Mucosa of descending colon (tissue), 3 donors: ENCODE measurements at regions not wholly inside any gene's neighbourhood (a gene's known extent, or its start where the extent isn't known, plus 50 kb on each side); places are given as distances from the start of the nearest gene placed in this dataset.

Experiments used
- ATAC-seq: fragments of 200-7000 bp; cut with Tn5 transposase; one replicate; pipeline ENCODE4 v1.9.1; 2020; ENCODE audit warnings: mild to moderate bottlenecking, moderate library complexity
- DNase-seq, 3 donors: peaks; one replicate each; pipeline ENCODE4 v3.0.0-alpha.2; 2020
- H3K36me3 ChIP-seq: fragments of 200-600 bp; one replicate; pipeline ENCODE4 v1.8.0; 2021; ENCODE audit warnings: low read depth, mild to moderate bottlenecking
- H3K4me1 ChIP-seq: fragments of 200-600 bp; one replicate; pipeline ENCODE4 v1.8.0; 2021; ENCODE audit warnings: low read depth, mild to moderate bottlenecking
- H3K4me3 ChIP-seq: fragments of 200-600 bp; one replicate; pipeline ENCODE4 v1.8.0; 2021; ENCODE audit warnings: mild to moderate bottlenecking
- H3K9me3 ChIP-seq: fragments of 200-600 bp; one replicate; pipeline ENCODE4 v1.8.0; 2021; ENCODE audit warnings: mild to moderate bottlenecking
- CTCF ChIP-seq: fragments of 200-600 bp; IDR thresholded peaks from one replicate; pipeline ENCODE4 v1.8.0; 2022; ENCODE audit warnings: antibody characterized with exemption, mild to moderate bottlenecking
- intact Hi-C, 2 donors: fragments of 100-400 bp; cut with DNase I in 1 of 2; cut with micrococcal nuclease in 1 of 2; formaldehyde crosslinking; loops; one replicate each; pipeline versions ENCODE4 v1.11.0 to v1.11.1; 2022; cut with DNase I, micrococcal nuclease
- donor health status: DM: no; HTN: no; CAD: no; lungs with moderate emphysema.
- donor health status: DM: no; HTN: no; CAD: no.
- donor health status: DM: no; HTN: yes; CAD: no.

GRCh38 chr2:220072669-220073220 lies 445.3 kb downstream of the SLC4A3 start:
- TF ChIP-seq CTCF, result no peak
- Histone ChIP-seq H3K4me3 (no peak overlapping the region), H3K36me3 (no peaks in the 10 kb centered on the region), H3K9me3 (no peaks in the 10 kb centered on the region), H3K4me1 (no peaks in the 10 kb centered on the region)
- intact Hi-C loops, result no loop called here
- ATAC-seq (peak; percentile 70), DNase-seq (no peak)

GRCh38 chr2:220075835-220076234 lies 448.4 kb downstream of the SLC4A3 start:
- H3K9me3 ChIP-seq, result no peaks in the 10 kb centered on the region
- DNase-seq, result no peak
- intact Hi-C loops, result no loop called here
- no peak for TF ChIP-seq CTCF
- H3K4me3 ChIP-seq, result no peak overlapping the region
- H3K36me3 ChIP-seq, result no peaks in the 10 kb centered on the region
- no peak for ATAC-seq
- no peaks in the 10 kb centered on the region for H3K4me1 ChIP-seq

DNA sequence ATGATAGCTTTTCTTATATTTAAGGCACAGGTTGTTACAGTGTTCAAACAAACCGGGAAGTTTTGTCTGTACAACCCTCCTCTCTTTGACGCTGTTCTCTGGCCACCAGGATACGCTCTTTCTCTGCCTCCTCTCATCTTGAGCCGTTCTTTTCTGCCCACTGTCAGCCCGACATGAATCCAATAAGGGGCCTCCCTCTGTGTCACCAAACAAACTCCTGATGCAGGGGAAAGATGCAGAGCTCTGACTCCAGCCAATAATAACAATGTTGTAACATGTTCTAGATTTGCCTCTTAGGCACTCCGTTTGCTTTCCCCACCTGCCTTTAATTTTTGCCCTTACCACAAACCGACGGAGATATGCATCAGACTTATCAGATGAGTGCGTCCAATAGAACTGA lies 449.3 kb downstream of the SLC4A3 start:
- no peak for TF ChIP-seq CTCF
- DNase-seq (no peak), ATAC-seq (no peak)
- Histone ChIP-seq H3K4me1 (no peaks in the 10 kb centered on the region), H3K36me3 (no peaks in the 10 kb centered on the region), H3K9me3 (no peaks in the 10 kb centered on the region), H3K4me3 (no peak overlapping the region)
- intact Hi-C loops, result no loop called here

GRCh38 chr2:220077488-220077887 lies 450.1 kb downstream of the SLC4A3 start:
- ATAC-seq, result no peak

GRCh38 chr2:220078439-220078838 lies 451.0 kb downstream of the SLC4A3 start:
- Histone ChIP-seq H3K36me3 (no peaks in the 10 kb centered on the region), H3K9me3 (no peaks in the 10 kb centered on the region), H3K4me3 (no peak overlapping the region), H3K4me1 (no peaks in the 10 kb centered on the region)
- no peak for TF ChIP-seq CTCF
- ATAC-seq, result no peak
- DNase-seq, result no peak
- intact Hi-C loops, result no loop called here

More at GRCh38 chr2:220077488-220077887, 450.1 kb downstream of the SLC4A3 start:
- no peak for DNase-seq
- TF ChIP-seq CTCF, result no peak
- no peak overlapping the region for H3K4me3 ChIP-seq
- intact Hi-C loops, result no loop called here
- H3K36me3 ChIP-seq, result no peaks in the 10 kb centered on the region
- no peaks in the 10 kb centered on the region for H3K9me3 ChIP-seq
- no peaks in the 10 kb centered on the region for H3K4me1 ChIP-seq

GRCh38 chr2:220079595-220079994 lies 452.2 kb downstream of the SLC4A3 start:
- Histone ChIP-seq H3K4me1 (no peaks in the 10 kb centered on the region), H3K9me3 (no peaks in the 10 kb centered on the region), H3K4me3 (no peak overlapping the region), H3K36me3 (no peaks in the 10 kb centered on the region)
- ATAC-seq (no peak), DNase-seq (no peak)
- TF ChIP-seq CTCF, result no peak
- intact Hi-C loops, result no loop called here
